ENCODE measurements at regions not wholly inside any gene's neighbourhood (a gene's known extent, or its start where the extent isn't known, plus 50 kb on each side); places are given as distances from the start of the nearest gene placed in this dataset.

DNA sequence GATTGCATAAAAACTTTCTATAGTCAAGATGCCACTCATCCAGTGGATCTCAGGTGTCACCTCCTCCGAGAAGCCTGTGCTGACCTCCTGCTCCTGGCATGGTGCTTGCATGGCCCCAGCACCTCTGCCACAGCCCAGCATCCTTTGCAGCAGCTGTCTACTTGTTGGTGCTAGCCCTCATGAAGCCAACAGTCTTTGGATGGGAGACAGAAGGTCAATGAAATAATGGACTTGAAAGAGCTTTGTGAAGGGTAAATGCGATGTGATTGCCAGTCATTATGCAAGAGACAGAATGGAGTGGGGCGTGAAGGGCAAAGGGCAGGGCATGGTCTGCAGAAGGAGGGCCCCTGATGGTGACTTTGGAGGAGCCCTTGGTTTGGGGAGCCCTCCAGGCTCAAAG lies 63.0 kb upstream of the CLMN start:
- DNase-seq = no peak

DNA sequence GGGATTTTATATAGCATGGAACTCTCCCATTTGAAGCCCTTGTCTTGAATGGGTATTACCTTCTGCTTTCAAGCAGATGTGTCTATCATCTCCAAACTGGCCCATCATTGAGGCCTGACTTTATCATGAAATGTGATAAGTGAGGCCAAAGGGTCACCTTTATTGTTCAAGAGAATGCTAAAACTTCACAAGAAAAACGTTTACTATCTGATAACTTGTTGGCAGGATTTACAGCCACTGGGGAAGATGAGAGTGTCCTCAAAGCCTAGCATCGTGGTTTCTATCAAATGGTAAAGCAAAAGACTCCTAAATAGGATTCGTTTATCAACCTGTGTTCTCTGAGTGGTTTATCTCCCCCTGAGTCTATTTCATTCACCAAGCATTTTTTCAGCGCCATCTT lies 62.0 kb upstream of the CLMN start:
- no peak for DNase-seq

DNA sequence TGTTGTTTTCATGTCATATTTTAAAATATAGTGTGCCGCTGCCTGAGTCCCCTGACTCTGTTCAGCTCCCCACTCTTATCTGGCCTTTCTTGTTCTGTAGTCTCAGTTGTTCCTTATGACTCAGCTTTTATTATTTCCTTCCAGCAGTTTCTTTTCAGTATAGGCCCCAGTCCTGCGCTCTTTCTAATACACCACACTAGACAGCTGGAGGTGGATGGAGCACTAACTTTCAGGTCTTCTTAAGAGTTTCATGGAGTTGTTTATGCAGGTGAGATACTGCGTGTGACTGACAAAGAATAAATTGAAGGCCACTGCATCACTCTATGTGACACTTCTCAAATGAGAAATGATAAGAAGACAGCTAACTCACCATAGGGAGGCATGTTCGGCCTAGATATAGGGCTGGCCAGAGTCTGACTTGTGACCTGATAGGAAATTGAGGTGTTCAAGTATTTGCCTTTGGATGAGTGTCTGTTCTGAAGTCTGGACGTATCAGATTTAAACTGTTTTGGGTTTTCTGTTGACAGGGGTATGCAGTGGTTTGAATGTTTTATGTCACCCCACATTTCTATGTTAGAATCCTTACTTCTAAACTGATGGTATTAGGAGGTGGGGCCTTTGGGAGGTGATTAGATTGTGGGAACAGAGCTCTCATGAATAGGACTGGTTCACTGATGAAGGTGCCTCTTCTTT lies 60.8 kb upstream of the CLMN start:
- no peak for DNase-seq

DNA sequence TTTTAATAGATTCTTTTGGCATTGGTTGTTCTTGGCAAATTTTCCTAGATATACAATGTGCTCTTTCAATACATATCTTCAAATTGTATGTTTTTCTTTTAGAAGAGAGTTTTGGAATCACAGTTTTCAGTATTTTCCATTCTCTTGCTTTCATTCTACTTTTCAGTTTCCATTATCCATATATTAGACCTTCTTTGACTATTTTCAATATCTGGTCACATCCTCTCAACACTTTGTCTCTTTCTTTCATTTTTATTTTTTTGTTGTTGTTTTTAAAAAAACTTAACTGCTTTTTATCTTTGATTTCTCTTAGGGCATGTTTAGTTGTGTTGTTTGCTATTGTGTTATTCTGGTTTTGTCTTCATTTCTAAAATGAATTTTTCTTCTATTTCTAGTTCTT lies 59.9 kb upstream of the CLMN start:
- DNase-seq = peak; percentile 6

DNA sequence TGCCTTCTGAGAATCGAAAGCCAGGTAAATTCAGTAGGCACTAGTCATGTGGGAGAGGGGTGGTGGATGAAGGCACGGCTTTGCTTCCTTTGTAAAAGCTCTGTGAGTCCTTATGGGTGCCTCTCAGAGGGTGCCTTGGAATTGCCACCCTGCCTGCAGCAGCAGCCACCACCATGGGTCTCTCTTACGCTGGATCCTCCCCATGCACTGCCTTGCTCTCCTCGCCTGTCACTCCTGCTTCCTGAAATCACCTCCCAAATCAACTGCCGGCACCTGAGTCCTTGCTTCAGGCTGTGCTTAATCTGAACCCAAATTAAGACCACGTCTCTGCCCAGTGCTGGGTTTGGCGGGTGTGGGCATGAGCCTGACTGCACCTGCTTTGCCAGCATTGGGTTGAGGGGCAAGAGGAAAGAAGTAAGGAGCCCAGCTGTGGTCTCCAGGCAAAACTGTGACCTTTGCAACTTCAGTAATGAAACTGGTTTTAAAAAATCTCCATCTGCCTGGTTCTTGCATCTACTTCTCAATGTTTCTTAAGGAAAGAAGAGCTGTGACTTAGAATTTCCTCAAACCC lies 55.9 kb upstream of the CLMN start:
- DNase-seq = no peak

DNA sequence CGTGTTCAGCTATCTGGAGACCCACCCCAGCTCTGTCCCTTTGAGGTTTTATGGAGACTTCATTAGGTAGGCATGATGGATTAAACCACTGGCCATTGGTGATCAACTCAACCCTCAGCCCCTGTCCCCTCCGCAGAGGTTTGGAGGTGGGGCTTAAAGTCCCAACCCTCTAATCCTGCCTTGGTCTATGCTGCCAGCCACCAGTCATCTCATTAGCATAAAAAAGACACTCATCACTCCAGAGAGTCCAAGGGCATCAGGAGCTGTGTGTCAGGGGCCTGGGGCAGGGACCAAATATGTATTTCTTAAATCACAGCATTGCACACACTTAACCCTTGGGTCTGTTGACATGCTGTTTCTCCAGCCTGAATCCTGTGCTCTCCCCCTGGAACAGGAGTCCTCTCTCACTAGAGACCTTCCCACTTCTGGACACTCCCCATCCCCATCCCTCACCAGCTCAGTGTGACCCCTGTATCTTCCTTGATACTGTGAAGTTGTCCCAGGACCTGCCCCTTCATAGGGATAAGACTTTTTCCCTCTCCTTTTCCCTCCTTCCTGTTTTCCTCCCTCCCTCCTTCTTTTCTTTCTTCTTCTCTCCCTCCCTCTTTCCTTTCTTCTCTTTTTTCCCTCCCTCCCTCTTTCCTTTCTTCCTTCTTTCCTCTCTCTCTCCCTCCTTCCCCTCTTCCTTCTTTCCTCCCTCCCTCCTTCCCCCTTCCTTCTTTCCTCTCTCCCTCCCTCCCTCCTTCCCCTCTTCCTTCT lies 54.7 kb upstream of the CLMN start:
- no peak for DNase-seq

DNA sequence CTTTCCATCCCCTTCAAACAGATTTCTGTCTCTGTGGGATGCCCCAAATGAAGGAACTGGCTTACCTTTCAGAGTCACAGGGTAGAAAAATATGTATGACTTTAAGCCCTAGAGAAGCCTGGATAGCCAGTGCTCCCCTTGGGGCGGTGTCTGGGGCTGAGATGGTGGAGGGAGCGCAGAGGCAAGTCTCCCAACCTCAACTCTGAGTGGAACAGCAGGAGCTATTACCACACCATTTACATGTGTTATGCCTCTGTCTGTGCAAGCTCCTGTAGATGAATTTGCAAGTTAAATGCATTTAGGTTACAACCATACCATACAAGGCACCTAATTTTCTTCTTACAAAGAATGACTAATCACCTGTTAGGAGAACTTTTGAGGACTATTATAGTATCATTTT lies 50.4 kb upstream of the CLMN start:
- no peak for DNase-seq
